ENCODE measurements at regions not wholly inside any gene's neighbourhood (a gene's known extent, or its start where the extent isn't known, plus 50 kb on each side); places are given as distances from the start of the nearest gene placed in this dataset.

- intact Hi-C loops (cut with DNase I) = no loop called here
- no peak for DNase-seq
- Histone ChIP-seq H3K27ac (no peak overlapping the region), H3K27me3 (no peaks in the 10 kb centered on the region), H3K4me1 (peaks cover 0 to 5% (median 0%) of the 10 kb centered on the region in 3 donors), H3K9me3 (no peaks in the 10 kb centered on the region), H3K36me3 (no peaks in the 10 kb centered on the region), H3K4me3 (no peak overlapping the region)
- 85 to 86% methylated on average over 2 of the region's 2 CpGs for WGBS, 2 donors
- TF ChIP-seq POLR2A (IDR thresholded peaks at IDR 0.05) (no peak), CTCF (IDR thresholded peaks at IDR 0.05) (no peak)
Observed at GRCh38 chr1:81314513-81315233, 486.1 kb upstream of the ADGRL2 start.

- Histone ChIP-seq H3K27ac (no peak overlapping the region), H3K27me3 (no peaks in the 10 kb centered on the region), H3K36me3 (no peaks in the 10 kb centered on the region), H3K9me3 (no peaks in the 10 kb centered on the region), H3K4me3 (no peak overlapping the region), H3K4me1 (peaks cover 0 to 5% (median 0%) of the 10 kb centered on the region in 3 donors)
- WGBS, 2 donors = 78 to 80% methylated on average over 4 of the region's 4 CpGs
- TF ChIP-seq CTCF (IDR thresholded peaks at IDR 0.05) = no peak
- no peak for TF ChIP-seq POLR2A (IDR thresholded peaks at IDR 0.05)
- DNase-seq = no peak
- intact Hi-C loops (cut with DNase I) = no loop called here
Observed at GRCh38 chr1:81313289-81313688, 487.4 kb upstream of the ADGRL2 start.

DNA sequence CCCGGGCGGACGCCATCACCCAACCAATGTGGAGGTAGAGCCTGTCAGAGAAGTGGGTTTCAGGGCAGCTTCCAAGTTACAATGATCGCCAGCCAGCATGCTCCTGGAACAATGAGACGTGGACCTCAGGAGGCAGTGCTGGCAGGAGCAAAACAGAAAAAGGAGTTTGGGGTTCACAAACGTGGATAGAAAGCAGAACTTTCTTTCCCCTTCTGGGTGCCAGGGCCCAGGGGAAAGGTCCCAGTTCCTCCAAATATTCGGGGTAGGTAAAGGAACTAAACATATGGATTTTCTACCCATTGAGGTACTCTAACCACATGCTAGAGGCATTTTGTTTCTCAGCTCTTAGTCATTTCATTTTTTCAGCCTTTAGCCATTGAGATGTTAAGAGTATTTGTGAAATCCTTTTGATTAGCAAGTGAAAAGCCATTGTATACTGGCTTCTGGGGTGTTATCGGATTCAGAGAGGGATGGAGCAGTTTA lies 488.4 kb upstream of the ADGRL2 start:
- no peak overlapping the region for H3K4me3 ChIP-seq
- no peak for TF ChIP-seq POLR2A (IDR thresholded peaks at IDR 0.05)
- no peak for TF ChIP-seq CTCF (IDR thresholded peaks at IDR 0.05)
- no peaks in the 10 kb centered on the region for H3K9me3 ChIP-seq
- 82 to 84% methylated on average over 8 of the region's 8 CpGs for WGBS, 2 donors
- H3K4me1 ChIP-seq = peaks cover 0 to 5% (median 0%) of the 10 kb centered on the region in 3 donors
- H3K27ac ChIP-seq = no peak overlapping the region
- H3K27me3 ChIP-seq = no peaks in the 10 kb centered on the region
- DNase-seq = no peak
- intact Hi-C loops (cut with DNase I) = no loop called here
- no peaks in the 10 kb centered on the region for H3K36me3 ChIP-seq

- TF ChIP-seq CTCF (IDR thresholded peaks at IDR 0.05) (no peak), POLR2A (IDR thresholded peaks at IDR 0.05) (no peak)
- H3K4me1 ChIP-seq = peaks cover 0 to 16% (median 0%) of the 10 kb centered on the region in 3 donors
- H3K4me3 ChIP-seq = no peak overlapping the region
- H3K27me3 ChIP-seq = no peaks in the 10 kb centered on the region
- 100% methylated on average over 1 of the region's 1 CpG for WGBS, 2 donors
- intact Hi-C loops (cut with DNase I) = no loop called here
- no peaks in the 10 kb centered on the region for H3K9me3 ChIP-seq
- no peaks in the 10 kb centered on the region for H3K36me3 ChIP-seq
- no peak for DNase-seq
- H3K27ac ChIP-seq = no peak overlapping the region
Observed at GRCh38 chr1:81310250-81310649, 490.5 kb upstream of the ADGRL2 start.

GRCh38 chr1:81308191-81308590 lies 492.5 kb upstream of the ADGRL2 start:
- H3K27ac ChIP-seq = no peak overlapping the region
- H3K27me3 ChIP-seq = no peaks in the 10 kb centered on the region
- no peaks in the 10 kb centered on the region for H3K9me3 ChIP-seq
- peaks cover 0 to 13% (median 0%) of the 10 kb centered on the region in 3 donors for H3K4me1 ChIP-seq
- intact Hi-C loops (cut with DNase I) = no loop called here
- 79 to 81% methylated on average over 6 of the region's 6 CpGs for WGBS, 2 donors
- TF ChIP-seq CTCF (IDR thresholded peaks at IDR 0.05) (no peak), POLR2A (IDR thresholded peaks at IDR 0.05) (no peak)
- no peaks in the 10 kb centered on the region for H3K36me3 ChIP-seq
- H3K4me3 ChIP-seq = no peak overlapping the region
- DNase-seq = no peak
